ENCODE measurements at regions not wholly inside any gene's neighbourhood (a gene's known extent, or its start where the extent isn't known, plus 50 kb on each side); places are given as distances from the start of the nearest gene placed in this dataset.
"Not testable (repeated sequence)": the region's sequence is repeated elsewhere in the genome, so short reads cannot be mapped to it uniquely, and the experiment has no call there.

GRCh38 chr5:44252545-44252944 lies 136.7 kb downstream of the FGF10 start:
- DNase-seq = no peak

- DNase-seq = no peak
Observed at GRCh38 chr5:44246986-44247385, 142.2 kb downstream of the FGF10 start.

- no peak for DNase-seq
Observed at GRCh38 chr5:44245935-44246334, 143.3 kb downstream of the FGF10 start.

GRCh38 chr5:44242791-44243190 lies 146.4 kb downstream of the FGF10 start:
- DNase-seq = no peak

- no peak for DNase-seq
Observed at GRCh38 chr5:44236040-44236439, 153.2 kb downstream of the FGF10 start.

GRCh38 chr5:44233691-44234090 lies 155.5 kb downstream of the FGF10 start:
- DNase-seq = no peak

- DNase-seq = no peak
Observed at GRCh38 chr5:44225231-44226160, 163.7 kb downstream of the FGF10 start.

- DNase-seq = no peak
Observed at GRCh38 chr5:44199408-44199807, 189.8 kb downstream of the FGF10 start.

- no peak for DNase-seq
Observed at GRCh38 chr5:44189255-44189654, 200.0 kb downstream of the FGF10 start.

- DNase-seq = no peak
Observed at GRCh38 chr5:44187973-44188372, 201.2 kb downstream of the FGF10 start.

GRCh38 chr5:44183753-44184152 lies 205.5 kb downstream of the FGF10 start:
- DNase-seq = no peak

GRCh38 chr5:44183312-44183711 lies 205.9 kb downstream of the FGF10 start:
- DNase-seq = no peak

GRCh38 chr5:44178414-44178813 lies 210.8 kb downstream of the FGF10 start:
- no peak for DNase-seq

- DNase-seq = no peak
Observed at GRCh38 chr5:44167540-44167939, 221.7 kb downstream of the FGF10 start.

- DNase-seq = no peak
Observed at GRCh38 chr5:44160369-44160768, 228.9 kb downstream of the FGF10 start.

GRCh38 chr5:44150075-44150723 lies 239.0 kb downstream of the FGF10 start:
- DNase-seq = no peak

GRCh38 chr5:44117947-44118346 lies 271.3 kb downstream of the FGF10 start:
- DNase-seq = not testable (repeated sequence)

GRCh38 chr5:44108232-44108631 lies 281.0 kb downstream of the FGF10 start:
- not testable (repeated sequence) for DNase-seq

GRCh38 chr5:44099643-44100042 lies 289.6 kb downstream of the FGF10 start:
- DNase-seq = no peak

GRCh38 chr5:44089424-44090144 lies 299.6 kb downstream of the FGF10 start:
- no peak for DNase-seq

GRCh38 chr5:44085083-44085482 lies 304.1 kb downstream of the FGF10 start:
- no peak for DNase-seq

GRCh38 chr5:44074547-44074946 lies 314.7 kb downstream of the FGF10 start:
- DNase-seq = not testable (repeated sequence)

GRCh38 chr5:44051591-44051990 lies 337.6 kb downstream of the FGF10 start:
- peak; percentile 95 for DNase-seq

Data from DMS 273 treated with DMSO at 0.1 percent for 48 hours (cell line).